GM21619 (cell line): ENCODE measurements at regions not wholly inside any gene's neighbourhood (a gene's known extent, or its start where the extent isn't known, plus 50 kb on each side); places are given as distances from the start of the nearest gene placed in this dataset.

ENCODE experiments used
- ATAC-seq: cut with Tn5 transposase; IDR thresholded peaks from one replicate; pipeline ENCODE4 v1.9.1; 2021; ENCODE audit not compliant: unreplicated experiment

GRCh38 chr12:88310069-88310468 is 168.0 kb downstream of the TMTC3 start:
- no peak for ATAC-seq

GRCh38 chr12:88310666-88311065 is 168.6 kb downstream of the TMTC3 start:
- no peak for ATAC-seq

- no peak for ATAC-seq
Measured at GRCh38 chr12:88313554-88313953, 171.4 kb downstream of the TMTC3 start.

- ATAC-seq: no peak
Measured at GRCh38 chr12:88314706-88315105, 172.6 kb downstream of the TMTC3 start.

- no peak for ATAC-seq
Measured at GRCh38 chr12:88318726-88319125, 176.6 kb downstream of the TMTC3 start.

GRCh38 chr12:88325076-88325815 is 183.1 kb downstream of the TMTC3 start:
- ATAC-seq: no peak

- ATAC-seq: no peak
Measured at GRCh38 chr12:88325816-88326189, 183.7 kb downstream of the TMTC3 start.

- no peak for ATAC-seq
Measured at GRCh38 chr12:88327276-88327675, 185.2 kb downstream of the TMTC3 start.

GRCh38 chr12:88328090-88328489 is 186.0 kb downstream of the TMTC3 start:
- ATAC-seq: no peak

GRCh38 chr12:88329833-88330232 is 187.7 kb downstream of the TMTC3 start:
- no peak for ATAC-seq

GRCh38 chr12:88334271-88334670 is 192.2 kb downstream of the TMTC3 start:
- ATAC-seq: no peak

- ATAC-seq: no peak
Measured at GRCh38 chr12:88336076-88336739, 194.1 kb downstream of the TMTC3 start.

- no peak for ATAC-seq
Measured at GRCh38 chr12:88338486-88338885, 196.4 kb downstream of the TMTC3 start.

GRCh38 chr12:88339254-88339949 is 197.3 kb downstream of the TMTC3 start:
- ATAC-seq: no peak

- ATAC-seq: no peak
Measured at GRCh38 chr12:88339966-88340365, 197.9 kb downstream of the TMTC3 start.

- ATAC-seq: no peak
Measured at GRCh38 chr12:88342251-88342806, 200.2 kb downstream of the TMTC3 start.

- ATAC-seq: no peak
Measured at GRCh38 chr12:88351146-88351545, 209.0 kb downstream of the TMTC3 start.

GRCh38 chr12:88354691-88355090 is 212.6 kb downstream of the TMTC3 start:
- no peak for ATAC-seq

GRCh38 chr12:88360343-88360742 is 218.2 kb downstream of the TMTC3 start:
- no peak for ATAC-seq

GRCh38 chr12:88361493-88361892 is 218.8 kb downstream of the KITLG start:
- no peak for ATAC-seq

GRCh38 chr12:88362439-88362838 is 217.8 kb downstream of the KITLG start:
- no peak for ATAC-seq

GRCh38 chr12:88365403-88365802 is 214.9 kb downstream of the KITLG start:
- no peak for ATAC-seq
